T-helper 1 cell (primary cell): ENCODE measurements at regions not wholly inside any gene's neighbourhood (a gene's known extent, or its start where the extent isn't known, plus 50 kb on each side); places are given as distances from the start of the nearest gene placed in this dataset.

Experiments used
- DNase-seq, 5 donors: peaks; one replicate each; pipeline ENCODE4 v3.0.0-alpha.2; 2012 to 2020

GRCh38 chr15:95160316-95160715, 929.0 kb downstream of the MCTP2 start:
- DNase-seq = no peak

GRCh38 chr15:95162069-95162468, 930.7 kb downstream of the MCTP2 start:
- DNase-seq = no peak

- DNase-seq = no peak
Measured at GRCh38 chr15:95162531-95162930, 931.2 kb downstream of the MCTP2 start.

GRCh38 chr15:95162967-95163531, 931.7 kb downstream of the MCTP2 start:
- no peak for DNase-seq

GRCh38 chr15:95168152-95168551, 936.8 kb downstream of the MCTP2 start:
- DNase-seq = no peak

GRCh38 chr15:95168951-95169431, 937.6 kb downstream of the MCTP2 start:
- no peak for DNase-seq

- no peak for DNase-seq
Measured at GRCh38 chr15:95169541-95170459, 938.4 kb downstream of the MCTP2 start.

- no peak for DNase-seq
Measured at GRCh38 chr15:95170561-95171380, 939.4 kb downstream of the MCTP2 start.

GRCh38 chr15:95171564-95171963, 940.2 kb downstream of the MCTP2 start:
- no peak for DNase-seq

- no peak for DNase-seq
Measured at GRCh38 chr15:95174301-95175259, 943.2 kb downstream of the MCTP2 start.

GRCh38 chr15:95175914-95176658, 944.7 kb downstream of the MCTP2 start:
- no peak for DNase-seq

GRCh38 chr15:95176794-95177577, 945.6 kb downstream of the MCTP2 start:
- DNase-seq = no peak

GRCh38 chr15:95180530-95180929, 949.2 kb downstream of the MCTP2 start:
- no peak for DNase-seq

- no peak for DNase-seq
Measured at GRCh38 chr15:95182091-95182490, 950.7 kb downstream of the MCTP2 start.

- DNase-seq = no peak
Measured at GRCh38 chr15:95192923-95193322, 961.6 kb downstream of the MCTP2 start.

- no peak for DNase-seq
Measured at GRCh38 chr15:95194746-95195145, 963.4 kb downstream of the MCTP2 start.

- DNase-seq = no peak
Measured at GRCh38 chr15:95196176-95196915, 965.0 kb downstream of the MCTP2 start.

- DNase-seq = no peak
Measured at GRCh38 chr15:95202569-95203349, 971.4 kb downstream of the MCTP2 start.

GRCh38 chr15:95205077-95205476, 973.7 kb downstream of the MCTP2 start:
- no peak for DNase-seq
